CD4-positive, alpha-beta T cell (primary cell): ENCODE measurements at regions not wholly inside any gene's neighbourhood (a gene's known extent, or its start where the extent isn't known, plus 50 kb on each side); places are given as distances from the start of the nearest gene placed in this dataset.
A peak's percentile ranks its signal among the peaks of the same experiment; 100 is the strongest.

Source experiments
- ATAC-seq: fragments of 200-7000 bp; cut with Tn5 transposase; one replicate; pipeline ENCODE4 v1.10.0; 2022; ENCODE audit warnings: mild to moderate bottlenecking; ENCODE audit not compliant: poor library complexity
- CTCF ChIA-PET: fragments of 350-600 bp; sonication (Branson Sonifier 250); formaldehyde crosslinking; loops from one replicate; lab custom pipeline; 2021; ENCODE audit warnings: antibody characterized with exemption, inconsistent platforms; lab: Charles Lee
- POLR2A ChIA-PET: fragments of 350-600 bp; sonication (Branson Sonifier 250); formaldehyde crosslinking; loops from one replicate; lab custom pipeline; 2021; ENCODE audit warnings: antibody characterized with exemption, inconsistent platforms; lab: Charles Lee
- DNase-seq, 14 experiments: peaks; one replicate each; pipeline ENCODE4 v3.0.0-alpha.2; 2013 to 2020; ENCODE audit warnings: mixed read lengths in 2 of 14
- H3K27ac ChIP-seq, 2 donors: one replicate each; pipeline versions ENCODE4 v1.5.1 to v1.7.0; 2013; ENCODE audit warnings: low read length in 2 of 2, low read depth in 1 of 2, mild to moderate bottlenecking in 1 of 2
- H3K27me3 ChIP-seq, 2 experiments: 1 replicate in 1 of 2; 2 replicates in 1 of 2; pipeline versions ENCODE4 v1.6.1 to v1.7.0; 2013; ENCODE audit warnings: low read length in 2 of 2, control low read depth in 1 of 2, mild to moderate bottlenecking in 1 of 2, moderate library complexity in 1 of 2; ENCODE audit not compliant: insufficient read depth in 2 of 2, control insufficient read depth in 1 of 2
- H3K36me3 ChIP-seq: one replicate; pipeline ENCODE4 v1.6.1; 2013; ENCODE audit warnings: low read length, control low read depth; ENCODE audit not compliant: insufficient read depth
- H3K4me1 ChIP-seq: one replicate; pipeline ENCODE4 v1.6.1; 2013; ENCODE audit warnings: low read length, control low read depth; ENCODE audit not compliant: insufficient read depth
- H3K4me3 ChIP-seq: one replicate; pipeline ENCODE4 v1.5.1; 2013; ENCODE audit warnings: mild to moderate bottlenecking, low read length, moderate library complexity
- H3K9me3 ChIP-seq, 2 experiments: 1 replicate in 1 of 2; 2 replicates in 1 of 2; pipeline versions ENCODE4 v1.6.1 to v1.7.0; 2013; ENCODE audit warnings: low read length in 2 of 2, mild to moderate bottlenecking in 2 of 2, control low read depth in 1 of 2, moderate library complexity in 1 of 2; ENCODE audit not compliant: control insufficient read depth in 1 of 2, insufficient read depth in 1 of 2
- H3K27ac Mint-ChIP-seq: one replicate; pipeline ENCODE4 v1.8.0; 2020; ENCODE audit warnings: mixed read lengths
- H3K27me3 Mint-ChIP-seq: one replicate; pipeline ENCODE4 v1.8.0; 2021; ENCODE audit warnings: mixed read lengths
- H3K36me3 Mint-ChIP-seq: one replicate; pipeline ENCODE4 v1.8.0; 2021; ENCODE audit warnings: low read depth, mixed read lengths
- H3K4me1 Mint-ChIP-seq: one replicate; pipeline ENCODE4 v1.8.0; 2021; ENCODE audit warnings: low read depth, mixed read lengths
- H3K4me3 Mint-ChIP-seq: one replicate; pipeline ENCODE4 v1.8.0; 2020; ENCODE audit warnings: mild to moderate bottlenecking, mixed read lengths
- H3K9me3 Mint-ChIP-seq: one replicate; pipeline ENCODE4 v1.8.0; 2020; ENCODE audit warnings: mixed read lengths
- CTCF ChIP-seq: fragments of 200-600 bp; IDR thresholded peaks from one replicate; pipeline ENCODE4 v1.8.0; 2022; ENCODE audit warnings: antibody characterized with exemption, mild to moderate bottlenecking
- intact Hi-C, 2 experiments: fragments of 100-400 bp; cut with DNase I in 1 of 2; cut with micrococcal nuclease in 1 of 2; formaldehyde crosslinking; loops; one replicate each; pipeline versions ENCODE4 v1.15.1 to v1.9.0; 2023 to 2025; cut with DNase I, micrococcal nuclease

- ATAC-seq (no peak), DNase-seq (no peak)
- Mint-ChIP-seq H3K27me3 (no peaks in the 10 kb centered on the region), H3K9me3 (no peaks in the 10 kb centered on the region), H3K4me3 (no peak overlapping the region), H3K36me3 (no peaks in the 10 kb centered on the region), H3K27ac (no peak overlapping the region), H3K4me1 (no peaks in the 10 kb centered on the region)
- ChIA-PET CTCF (no interaction called here), POLR2A (no interaction called here)
- Histone ChIP-seq H3K9me3 (peaks cover 0 to 5% of the 10 kb centered on the region in 2 experiments), H3K36me3 (no peaks in the 10 kb centered on the region), H3K4me1 (peaks cover 1% of the 10 kb centered on the region), H3K27ac (no peak overlapping the region), H3K27me3 (no peaks in the 10 kb centered on the region), H3K4me3 (no peak overlapping the region)
- intact Hi-C loops, result no loop called here
- TF ChIP-seq CTCF, result no peak
Measured at GRCh38 chrY:7262531-7262930, 351.0 kb upstream of the AMELY start.

- Histone ChIP-seq H3K4me1 (no peaks in the 10 kb centered on the region), H3K9me3 (peaks cover 0 to 12% of the 10 kb centered on the region in 2 experiments), H3K27me3 (no peaks in the 10 kb centered on the region), H3K36me3 (no peaks in the 10 kb centered on the region), H3K27ac (no peak overlapping the region), H3K4me3 (no peak overlapping the region)
- ChIA-PET POLR2A (no interaction called here), CTCF (no interaction called here)
- H3K9me3 Mint-ChIP-seq, result no peaks in the 10 kb centered on the region
- DNase-seq (no peak), ATAC-seq (no peak)
- TF ChIP-seq CTCF, result no peak
- no peak overlapping the region for H3K4me3 Mint-ChIP-seq
- intact Hi-C loops, result no loop called here
- no peaks in the 10 kb centered on the region for H3K27me3 Mint-ChIP-seq
- no peak overlapping the region for H3K27ac Mint-ChIP-seq
- H3K4me1 Mint-ChIP-seq, result no peaks in the 10 kb centered on the region
- no peaks in the 10 kb centered on the region for H3K36me3 Mint-ChIP-seq
Measured at GRCh38 chrY:7261254-7261653, 349.7 kb upstream of the AMELY start.

GRCh38 chrY:7240101-7240500 lies 328.5 kb upstream of the AMELY start:
- Histone ChIP-seq H3K4me1 (peaks cover 32% of the 10 kb centered on the region), H3K9me3 (peaks cover 0 to 7% of the 10 kb centered on the region in 2 experiments), H3K4me3 (no peak overlapping the region), H3K36me3 (no peaks in the 10 kb centered on the region), H3K27me3 (no peaks in the 10 kb centered on the region), H3K27ac (peak overlapping the region in 1 of 2 donors; percentile 61)
- POLR2A ChIA-PET, result interaction anchor here (0.6 to 2.3 kb wide), 6 partner anchors 15 to 154 kb away, joined by 3 to 28 read pairs (median 3); no protein-coding TSS in a partner anchor
- H3K36me3 Mint-ChIP-seq, result no peaks in the 10 kb centered on the region
- H3K27ac Mint-ChIP-seq, result peak overlapping the region; percentile 72
- no peaks in the 10 kb centered on the region for H3K9me3 Mint-ChIP-seq
- TF ChIP-seq CTCF, result no peak
- peaks cover 28% of the 10 kb centered on the region for H3K4me1 Mint-ChIP-seq
- DNase-seq (peak in 10 of 14 experiments; percentile 29 to 91 (median 44)), ATAC-seq (peak; percentile 93)
- H3K27me3 Mint-ChIP-seq, result no peaks in the 10 kb centered on the region
- CTCF ChIA-PET, result no interaction called here
- H3K4me3 Mint-ChIP-seq, result peak overlapping the region; percentile 30
- intact Hi-C loops, result loop anchor here in 1 of 2 experiments (1.0 kb wide), 1 partner anchor 33 kb away; no protein-coding TSS in a partner anchor
